ENCODE measurements at regions not wholly inside any gene's neighbourhood (a gene's known extent, or its start where the extent isn't known, plus 50 kb on each side); places are given as distances from the start of the nearest gene placed in this dataset.

DNA sequence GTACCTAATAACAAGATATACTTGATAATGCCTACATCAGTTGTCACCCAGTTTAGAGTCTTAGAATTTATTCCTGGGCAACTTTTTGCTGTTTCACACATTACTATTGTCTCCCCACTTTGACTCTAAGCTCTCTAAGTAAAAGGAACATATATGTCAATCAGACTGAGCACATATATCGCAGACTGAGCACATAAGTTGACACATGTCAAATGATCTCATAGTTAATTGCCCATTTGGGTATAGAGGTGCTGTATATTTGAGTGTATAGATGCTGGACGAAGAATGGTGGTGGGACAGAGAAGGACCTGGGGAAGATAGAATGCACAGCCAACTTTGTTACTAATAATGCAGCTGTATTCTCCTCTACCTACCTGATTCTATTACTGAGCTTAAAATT, 746.0 kb upstream of the CDH2 start:
- intact Hi-C loops (cut with micrococcal nuclease) = no loop called here

DNA sequence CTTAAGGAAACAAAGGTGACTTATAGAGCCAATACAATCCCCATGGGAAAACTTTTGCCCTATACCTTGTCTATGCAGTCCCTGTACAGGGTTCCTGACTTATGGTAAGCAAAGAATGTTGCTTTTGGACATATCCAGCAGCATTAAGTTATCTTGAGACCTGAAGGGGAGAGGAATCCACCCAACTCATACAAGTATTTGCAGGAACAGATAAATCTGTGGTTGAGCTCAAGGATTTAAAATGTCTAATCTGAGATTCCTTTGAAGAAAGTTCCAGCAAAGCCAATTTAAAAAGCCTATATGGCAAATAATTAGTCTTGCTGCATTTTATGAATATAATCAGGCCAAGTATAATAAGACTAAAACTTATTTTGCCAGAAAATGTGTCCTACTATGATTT, 739.5 kb upstream of the CDH2 start:
- intact Hi-C loops (cut with micrococcal nuclease) = no loop called here

DNA sequence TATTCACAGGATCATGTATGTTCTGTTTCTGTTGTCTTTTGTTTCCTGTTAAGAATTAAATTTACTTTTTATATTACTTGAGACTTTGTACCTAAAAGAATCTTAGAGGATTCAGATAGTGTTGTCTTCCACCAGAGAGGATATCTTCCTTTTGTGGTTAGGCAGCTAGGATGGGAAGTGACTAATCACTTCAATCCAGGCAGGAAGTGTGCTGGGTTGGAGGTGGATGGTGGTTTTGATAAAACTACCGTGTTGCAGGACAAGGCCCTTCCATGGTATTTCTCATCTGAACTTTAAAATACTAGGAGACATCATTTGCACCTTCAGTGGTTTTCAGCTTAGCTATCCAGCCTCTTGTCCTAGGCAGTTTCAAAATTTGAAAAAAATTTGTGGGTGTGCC, 728.6 kb upstream of the CDH2 start:
- intact Hi-C loops (cut with micrococcal nuclease) = no loop called here

DNA sequence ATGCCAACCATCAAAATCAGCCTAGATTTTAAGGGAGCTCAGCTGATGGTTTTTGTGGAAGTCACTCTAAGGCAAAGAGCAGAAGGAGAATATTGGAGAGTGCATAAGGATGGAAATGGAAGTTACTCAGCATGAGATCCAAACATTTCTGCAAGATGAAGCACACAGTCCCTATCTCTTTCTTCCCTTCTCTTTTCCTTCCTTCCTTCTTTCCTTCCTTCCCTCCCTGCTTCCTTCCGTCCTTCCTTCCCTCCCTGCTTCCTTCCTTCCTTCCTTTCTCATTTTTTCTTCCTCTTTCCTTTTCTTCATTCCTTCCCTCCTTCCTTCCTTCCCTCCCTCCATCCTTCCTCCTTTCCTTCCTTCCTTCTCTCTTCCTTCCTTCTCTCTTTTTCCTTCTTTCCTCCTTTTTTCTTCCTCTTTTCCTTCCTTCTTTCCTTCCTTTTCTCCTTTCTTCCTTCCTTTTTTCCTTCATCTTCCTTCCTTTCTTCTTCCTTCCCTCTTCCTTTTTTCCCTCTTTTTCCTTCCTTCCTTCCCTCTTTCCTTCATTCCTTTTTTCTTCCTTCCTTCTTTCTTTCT, 727.9 kb upstream of the CDH2 start:
- intact Hi-C loops (cut with micrococcal nuclease) = no loop called here

DNA sequence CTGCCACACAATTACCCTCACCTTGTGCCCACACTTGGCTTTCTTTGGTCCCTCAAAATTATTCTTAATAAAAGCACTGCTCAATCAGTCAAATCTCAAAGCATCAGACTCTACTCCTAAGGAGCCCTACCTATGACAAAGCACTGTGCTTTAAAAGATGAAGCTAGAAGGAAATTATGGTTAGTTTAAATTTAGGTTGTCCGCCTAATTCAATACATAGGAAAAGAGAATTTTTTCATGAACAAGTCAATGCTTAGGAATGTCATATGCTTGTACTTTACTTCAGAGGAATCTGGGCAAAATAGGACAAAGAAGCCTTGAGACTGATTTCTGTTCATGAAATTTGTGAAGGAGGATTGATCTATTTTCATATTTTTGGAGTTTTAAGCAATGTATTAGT, 726.4 kb upstream of the CDH2 start:
- intact Hi-C loops (cut with micrococcal nuclease) = no loop called here

DNA sequence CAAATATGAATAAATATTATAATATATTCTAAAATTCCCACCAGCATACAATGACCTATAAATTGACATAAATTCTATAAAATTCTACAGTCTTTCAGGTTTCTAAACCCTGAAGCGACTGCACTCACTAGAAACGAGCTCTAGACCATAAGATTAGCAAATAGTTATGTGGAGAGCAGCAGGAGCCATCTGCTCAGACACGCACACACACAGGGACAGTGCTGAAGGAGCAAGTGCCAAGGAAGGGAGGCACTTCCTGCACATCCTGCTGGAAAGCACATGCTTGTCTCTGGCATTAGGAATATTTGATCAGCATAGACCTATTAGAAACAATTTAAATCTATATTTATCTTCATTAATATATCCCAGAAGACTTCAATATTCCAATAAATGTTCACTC, 713.9 kb upstream of the CDH2 start:
- intact Hi-C loops (cut with micrococcal nuclease) = no loop called here

DNA sequence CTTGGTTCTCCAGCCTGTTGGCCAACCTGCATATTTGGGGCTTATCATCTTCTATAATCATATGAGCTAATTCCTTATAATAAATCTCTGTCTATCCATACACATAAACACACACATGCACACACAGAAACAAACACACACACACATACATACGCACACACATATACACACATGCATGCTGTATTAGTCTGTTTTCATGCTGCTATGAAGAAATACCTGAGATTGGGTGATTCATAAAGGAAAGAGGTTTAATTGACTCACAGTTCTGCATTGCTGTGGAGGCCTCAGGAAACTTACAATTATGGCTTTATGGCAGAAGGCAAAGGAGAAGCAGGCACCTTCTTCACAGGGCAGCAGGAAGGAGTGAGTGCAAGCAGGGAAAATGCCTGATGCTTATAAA, 707.4 kb upstream of the CDH2 start:
- intact Hi-C loops (cut with micrococcal nuclease) = no loop called here

DNA sequence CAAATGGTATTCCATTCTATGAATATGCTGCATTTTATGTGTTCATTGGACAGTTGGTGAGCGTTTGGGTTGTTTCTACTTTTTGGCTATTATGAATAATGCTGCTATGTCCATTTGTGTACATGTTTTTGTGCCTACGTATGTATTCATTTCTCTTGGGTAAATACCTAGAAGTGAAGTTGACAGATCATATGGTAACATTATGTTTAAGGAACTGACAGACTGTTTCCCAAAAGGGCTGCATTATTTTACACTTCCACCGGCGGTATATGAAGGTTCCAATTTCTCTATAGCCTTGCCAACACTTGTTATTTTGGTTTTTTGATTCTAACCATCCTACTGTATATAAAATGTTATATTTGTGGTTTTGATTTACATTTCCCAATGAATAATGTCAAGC, 703.9 kb upstream of the CDH2 start:
- intact Hi-C loops (cut with micrococcal nuclease) = no loop called here

DNA sequence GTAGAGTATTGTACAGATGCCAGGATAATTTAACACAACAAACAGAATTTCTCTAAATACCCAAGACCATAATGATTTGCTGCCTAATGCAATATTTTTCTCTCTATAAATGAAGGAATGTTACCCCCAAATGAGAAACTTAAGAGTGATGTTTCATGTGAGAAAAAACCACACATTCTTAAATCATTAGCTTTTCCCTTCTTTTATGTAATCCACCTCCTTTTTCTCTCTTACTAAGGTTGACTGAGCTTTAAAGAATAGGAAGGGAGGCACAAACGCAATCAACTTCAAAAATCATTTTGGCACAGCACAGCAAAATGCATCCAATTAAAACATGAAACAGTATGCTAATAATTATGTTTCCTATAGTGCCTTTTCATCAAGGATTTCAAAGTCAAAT, 698.1 kb upstream of the CDH2 start:
- intact Hi-C loops (cut with micrococcal nuclease) = no loop called here

DNA sequence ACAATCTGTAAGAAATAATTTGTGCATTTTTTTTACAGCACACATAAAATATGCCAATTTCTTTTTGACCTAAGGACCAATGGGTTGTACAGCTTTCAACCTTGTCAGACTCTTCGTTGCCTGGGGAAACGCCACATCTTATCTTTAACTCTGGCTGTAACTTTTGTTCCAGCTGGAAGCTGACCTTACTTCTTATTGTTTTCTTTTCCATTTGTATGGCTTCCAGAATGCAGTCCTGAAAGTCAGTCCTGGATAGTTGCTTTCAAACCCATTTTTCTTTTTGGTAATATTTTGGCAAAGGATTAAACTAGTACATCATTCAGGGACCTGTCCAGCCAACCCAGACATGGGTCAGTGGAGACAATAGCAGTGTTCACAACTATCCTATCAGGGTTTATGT, 686.5 kb upstream of the CDH2 start:
- intact Hi-C loops (cut with micrococcal nuclease) = no loop called here

DNA sequence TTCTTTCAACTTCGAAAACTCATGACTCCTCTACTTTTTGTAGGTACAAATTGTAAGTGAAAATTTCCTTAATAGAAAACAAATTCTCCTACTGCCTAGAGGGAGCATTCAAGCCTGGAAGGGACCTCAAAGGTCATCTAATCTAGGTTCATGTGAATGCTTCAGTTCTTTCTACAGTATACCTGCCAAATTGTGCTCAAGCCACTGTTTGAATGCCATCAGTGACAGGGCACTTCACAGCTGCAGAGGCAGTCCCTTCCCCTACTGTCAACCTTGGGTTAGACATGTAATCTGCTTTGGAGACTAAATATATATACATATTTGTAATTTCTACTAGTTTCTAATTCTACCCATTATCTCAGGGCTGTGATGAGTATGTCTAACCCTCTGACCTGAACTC, 681.3 kb upstream of the CDH2 start:
- intact Hi-C loops (cut with micrococcal nuclease) = no loop called here

DNA sequence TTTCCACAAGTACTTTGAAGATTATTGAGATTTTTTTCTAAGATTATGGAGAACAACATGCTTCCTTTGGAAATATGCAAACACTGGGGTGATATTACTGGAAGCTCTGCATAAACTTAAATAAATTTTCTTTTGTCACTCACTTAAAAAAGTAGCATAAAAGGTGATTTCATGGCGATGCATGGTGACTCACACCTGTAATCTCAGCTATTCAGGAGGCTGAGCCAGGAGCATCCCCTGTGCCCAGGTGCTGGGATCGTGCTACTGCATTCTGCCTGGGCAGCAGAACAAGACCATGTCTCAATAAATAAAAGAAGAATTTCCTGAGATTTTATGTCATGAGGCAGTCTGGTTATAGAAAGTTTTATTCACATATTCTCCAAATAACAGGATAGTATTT, 679.1 kb upstream of the CDH2 start:
- intact Hi-C loops (cut with micrococcal nuclease) = no loop called here

DNA sequence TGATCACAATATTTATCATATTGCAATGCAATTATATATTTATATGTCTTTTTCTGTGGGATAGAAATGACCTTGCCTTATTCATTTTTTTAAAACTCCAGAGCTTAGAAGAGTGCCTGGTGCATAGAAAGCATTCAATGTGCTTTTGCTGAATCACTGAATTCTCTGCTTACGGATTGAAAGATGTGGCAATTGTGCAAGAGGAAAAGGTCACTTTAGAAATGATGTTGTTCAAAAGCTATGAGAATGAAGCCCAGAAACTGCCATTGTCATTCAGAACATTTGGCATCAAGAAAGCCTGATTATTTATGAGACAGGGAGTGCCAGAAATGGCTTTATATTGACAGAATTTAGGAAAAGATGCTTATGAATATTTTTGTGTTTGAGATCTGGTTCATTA, 678.6 kb upstream of the CDH2 start:
- intact Hi-C loops (cut with micrococcal nuclease) = no loop called here

DNA sequence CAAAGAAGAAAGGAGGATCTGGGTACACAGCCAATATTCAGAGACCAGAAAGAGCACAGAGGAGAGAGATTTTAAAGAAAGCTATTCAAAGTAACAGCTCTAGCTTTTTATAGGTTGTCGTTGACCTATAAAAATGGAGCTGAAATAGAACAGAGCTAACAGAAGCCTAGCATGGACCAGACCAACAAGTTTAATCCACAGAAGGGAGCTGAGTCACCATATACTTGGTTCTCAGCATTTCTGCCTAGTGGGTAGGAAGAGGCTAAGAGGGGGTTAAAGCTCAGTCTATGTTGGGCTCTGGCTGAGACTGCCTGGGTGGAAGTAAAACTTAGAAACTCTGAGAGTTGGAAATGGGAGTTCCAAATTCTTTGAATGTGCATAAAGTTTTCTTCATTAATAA, 678.0 kb upstream of the CDH2 start:
- intact Hi-C loops (cut with micrococcal nuclease) = no loop called here

DNA sequence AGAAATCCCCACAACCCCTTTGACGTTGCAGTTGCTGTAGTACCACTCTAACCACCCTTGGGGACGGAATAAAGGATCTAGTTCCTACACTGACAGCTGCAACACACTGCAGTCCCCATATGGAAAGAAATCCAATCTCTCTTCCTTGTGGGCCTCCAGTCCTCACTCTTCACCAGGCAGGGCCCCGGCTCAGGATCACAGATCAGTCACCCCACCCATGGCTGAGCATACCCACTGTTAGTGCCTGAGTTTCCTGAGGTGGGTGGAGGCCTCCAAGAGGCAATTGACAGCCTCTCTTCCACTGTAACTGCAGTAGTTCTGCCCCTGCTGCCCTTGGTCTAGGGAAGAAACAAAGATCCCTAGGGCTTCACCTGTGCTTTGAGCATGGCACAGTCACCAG, 670.0 kb upstream of the CDH2 start:
- intact Hi-C loops (cut with micrococcal nuclease) = no loop called here

DNA sequence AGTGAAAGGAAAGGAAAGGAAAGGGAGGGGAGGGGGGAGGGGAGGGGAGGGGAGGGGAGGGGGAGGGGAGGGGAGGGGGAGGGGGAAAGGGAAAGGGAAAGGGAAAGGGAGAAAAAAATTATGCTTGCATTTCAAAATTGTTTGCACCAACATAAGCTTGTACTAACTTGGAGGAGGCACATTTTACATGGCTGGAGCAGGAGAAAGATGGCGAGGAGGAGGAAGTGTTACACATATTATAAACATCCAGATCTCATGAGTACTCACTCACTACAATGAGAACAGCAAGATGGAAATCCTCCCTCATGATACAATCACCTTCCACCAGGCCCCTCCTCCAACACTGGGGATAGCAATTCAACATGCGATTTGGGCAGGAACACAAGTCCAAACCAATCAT, 660.2 kb upstream of the CDH2 start:
- intact Hi-C loops (cut with micrococcal nuclease) = no loop called here

DNA sequence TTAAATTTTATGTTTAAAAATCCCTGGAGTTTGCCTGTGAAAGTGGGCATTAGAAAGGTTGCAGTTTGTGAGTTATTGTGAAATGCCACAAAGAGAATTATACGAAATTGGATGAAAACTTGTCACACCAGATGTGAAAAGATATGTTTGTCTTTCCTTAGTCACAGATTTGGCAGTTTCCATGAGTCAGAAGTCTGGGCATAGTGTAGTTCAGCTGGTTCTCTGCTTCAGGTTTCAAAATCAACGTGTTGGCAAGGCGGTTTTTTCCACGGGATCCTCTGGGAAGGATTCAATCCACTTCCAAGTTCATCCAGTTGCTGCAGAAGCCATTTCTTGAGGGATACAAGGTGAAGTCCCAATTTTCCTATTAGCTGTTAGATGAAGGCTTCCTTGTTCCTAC, 658.0 kb upstream of the CDH2 start:
- intact Hi-C loops (cut with micrococcal nuclease) = no loop called here

DNA sequence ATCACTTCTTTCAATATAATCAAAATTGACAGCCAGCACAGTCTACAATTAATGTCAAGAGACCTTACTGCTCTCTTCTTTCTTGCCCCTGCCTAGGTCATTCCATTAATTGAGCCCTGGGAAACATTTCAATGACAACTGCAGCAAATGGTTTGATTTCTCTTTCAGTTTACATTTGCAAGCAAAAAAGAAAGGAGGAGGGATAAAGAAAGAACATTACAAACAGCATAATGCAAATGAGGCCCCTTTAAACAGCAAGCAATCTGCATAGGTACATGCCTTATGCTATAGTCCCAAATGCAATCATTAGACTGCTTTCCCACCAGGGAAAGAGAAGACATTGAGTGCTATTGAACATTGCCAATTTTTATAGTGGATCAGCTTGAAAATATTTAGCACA, 655.0 kb upstream of the CDH2 start:
- intact Hi-C loops (cut with micrococcal nuclease) = no loop called here

DNA sequence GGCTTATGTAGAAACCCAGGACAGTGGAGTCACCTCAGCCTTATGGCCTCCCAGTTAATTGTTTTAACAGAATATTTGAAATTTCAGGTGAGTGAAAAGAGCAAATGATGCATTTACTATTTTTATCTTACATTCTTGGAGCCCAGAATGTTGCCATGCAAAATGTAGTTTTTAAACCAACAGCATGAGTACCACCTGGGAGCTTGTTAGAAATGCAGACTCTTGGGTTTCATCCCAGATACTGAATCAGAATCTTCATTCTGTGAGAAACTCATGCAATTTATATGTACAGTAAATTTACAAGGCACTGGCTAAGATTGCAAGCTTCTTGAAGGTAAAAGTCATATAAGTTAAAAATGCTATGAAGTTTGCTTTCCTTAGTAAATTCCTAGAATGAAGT, 654.5 kb upstream of the CDH2 start:
- intact Hi-C loops (cut with micrococcal nuclease) = no loop called here

DNA sequence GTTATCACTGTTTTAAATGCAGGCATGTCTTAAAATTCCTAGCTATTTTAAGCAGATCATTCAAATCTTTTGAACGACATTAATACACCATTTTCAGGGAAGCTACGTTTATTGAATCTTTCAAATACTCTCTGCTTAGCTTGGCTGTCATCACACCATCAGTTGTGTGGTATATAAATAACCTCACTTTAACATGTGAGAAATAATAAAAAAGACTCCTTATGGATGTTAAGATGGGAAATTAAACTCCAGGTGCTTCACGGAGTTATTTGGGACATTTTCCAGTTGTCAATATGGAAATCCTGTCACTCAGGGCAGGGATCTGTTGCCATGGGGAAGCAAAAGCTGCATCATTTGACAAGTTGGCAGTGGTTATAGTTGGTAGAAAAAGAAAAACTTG, 649.2 kb upstream of the CDH2 start:
- intact Hi-C loops (cut with micrococcal nuclease) = no loop called here

DNA sequence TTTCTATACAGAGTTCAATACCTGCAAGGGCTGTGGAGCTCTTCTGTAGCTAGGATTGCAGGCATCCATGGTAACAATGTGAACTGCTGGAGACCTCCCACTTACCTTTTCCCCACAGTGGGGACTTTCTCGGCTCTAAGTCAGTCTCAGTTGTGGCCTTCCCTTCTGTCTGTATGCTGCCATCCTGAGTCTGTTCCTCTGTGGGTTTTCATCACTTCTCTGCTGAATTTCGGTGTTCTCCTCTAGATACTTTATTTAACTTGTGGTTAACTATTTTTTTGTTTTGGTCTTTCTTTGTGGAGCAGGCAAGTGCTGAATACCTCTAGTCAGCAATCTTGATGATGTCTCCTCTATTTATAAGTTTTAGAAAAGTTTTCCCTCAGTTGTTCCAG, 647.2 kb upstream of the CDH2 start:
- intact Hi-C loops (cut with micrococcal nuclease) = no loop called here

DNA sequence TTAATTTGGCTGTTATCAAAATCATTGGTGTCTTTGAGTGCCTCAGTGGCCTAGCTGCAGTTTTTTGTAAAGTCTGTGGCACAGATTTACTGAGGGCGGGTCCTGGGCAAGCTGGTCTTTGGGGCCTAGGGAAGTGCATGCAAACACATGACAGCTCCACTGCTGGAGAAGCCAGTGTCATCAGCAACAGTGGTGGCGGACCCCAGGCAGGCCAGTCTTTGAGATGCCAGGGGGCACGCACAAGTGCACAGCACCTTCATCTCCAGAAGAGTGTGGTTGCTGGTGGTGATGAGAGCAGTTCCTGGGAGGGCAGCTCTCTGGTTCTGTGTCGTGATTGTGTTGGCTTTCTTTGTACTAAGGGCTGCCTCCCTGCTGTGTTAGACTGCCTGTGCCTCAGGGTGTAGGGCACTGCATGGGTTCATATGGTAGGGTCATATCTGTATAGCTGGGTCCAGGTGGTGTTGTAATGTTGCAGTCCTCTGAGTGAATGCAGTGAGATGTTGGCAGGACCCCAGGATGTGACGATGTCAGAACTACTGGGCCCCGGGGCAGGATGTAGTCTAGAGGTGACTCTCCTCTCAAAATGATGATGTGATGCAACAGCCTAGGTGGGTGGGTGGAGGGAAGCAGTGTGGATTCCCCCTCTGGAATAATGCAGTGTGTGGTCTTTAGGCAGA, 646.7 kb upstream of the CDH2 start:
- intact Hi-C loops (cut with micrococcal nuclease) = no loop called here

DNA sequence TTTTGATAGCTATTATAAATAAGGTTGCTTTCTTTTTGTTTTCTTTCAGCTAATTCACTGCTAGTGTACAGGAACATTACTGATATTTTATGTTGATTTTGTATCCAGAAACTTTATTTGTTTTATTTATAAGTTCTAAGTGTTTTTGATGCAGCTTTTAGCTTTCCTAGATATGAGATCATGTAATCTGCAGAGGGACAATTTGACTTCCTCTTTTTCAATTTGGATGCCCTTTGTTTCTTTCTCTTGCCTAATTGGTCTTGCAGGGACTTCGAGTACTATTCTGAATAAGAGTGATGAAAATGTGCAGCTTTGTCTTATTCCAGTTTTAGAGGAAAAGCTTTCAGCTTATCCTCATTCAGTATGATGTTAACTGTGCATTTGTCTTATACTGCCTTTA, 643.4 kb upstream of the CDH2 start:
- intact Hi-C loops (cut with micrococcal nuclease) = no loop called here

DNA sequence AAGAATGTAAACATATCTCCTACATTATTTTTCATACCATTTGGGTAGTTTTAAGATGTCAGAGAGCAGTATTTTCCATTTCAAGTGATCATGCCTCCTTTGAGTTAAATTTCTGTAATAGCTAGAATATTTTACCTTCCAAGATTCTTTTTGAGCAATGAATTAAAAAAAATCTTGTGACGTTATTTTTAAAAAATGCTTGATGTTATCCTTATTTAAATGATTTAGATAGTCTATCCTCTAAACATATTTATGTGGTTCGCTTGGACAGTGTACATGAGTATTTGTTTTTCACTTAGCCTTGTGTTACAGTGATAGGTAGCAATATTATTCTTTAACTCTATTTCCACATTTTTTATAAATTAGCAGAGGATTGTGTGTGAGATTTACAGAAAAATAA, 639.2 kb upstream of the CDH2 start:
- intact Hi-C loops (cut with micrococcal nuclease) = no loop called here

Measured in T-helper 1 cell treated with Interleukin-12 subunit alpha and Interleukin-12 subunit beta and Interleukin-4 antibody, amounts not matched to agents 30 ng/mL and 1 ng/mL, for 36 hours (primary cell).